K562 (cell line): ENCODE measurements at regions not wholly inside any gene's neighbourhood (a gene's known extent, or its start where the extent isn't known, plus 50 kb on each side); places are given as distances from the start of the nearest gene placed in this dataset.

Experiments
- CC2D1A ChIP-seq: fragments of 450-650 bp; IDR thresholded peaks from 2 replicates; pipeline ENCODE4 v1.6.1; 2017; ENCODE audit warnings: mild to moderate bottlenecking
- CEBPG ChIP-seq, 3 experiments: fragments of 200-800 bp in 1 of 3; sonication (Bioruptor generic) in 1 of 3; sonication (generic) in 1 of 3; formaldehyde crosslinking in 1 of 3; IDR thresholded peaks in 2 of 3; conservative IDR thresholded peaks in 1 of 3; 2 replicates each; pipeline versions ENCODE4 v1.6.1 to v1.8.0; 2016 to 2022; ENCODE audit warnings: missing compliant biosample characterization in 2 of 3, missing genetic modification characterization in 2 of 3, mild to moderate bottlenecking in 1 of 3, missing genetic modification reagents in 1 of 3
- CLOCK ChIP-seq: fragments of 250-450 bp; sonication (Bioruptor Pico); IDR thresholded peaks from 2 replicates; pipeline ENCODE4 v1.4.0; 2020; ENCODE audit warnings: mild to moderate bottlenecking, moderate library complexity, borderline replicate concordance
- EP300 ChIP-seq: IDR thresholded peaks from 2 replicates; pipeline ENCODE4 v1.6.1; 2012; ENCODE audit warnings: low read length, improper control_type of control experiment
- ESRRA ChIP-seq: fragments of 450-650 bp; IDR thresholded peaks from 2 replicates; pipeline ENCODE4 v1.6.1; 2014; ENCODE audit warnings: low read depth, mild to moderate bottlenecking, moderate library complexity, borderline replicate concordance
- ETV6 ChIP-seq, 3 experiments: fragments of 150-350 bp in 1 of 3; sonication (generic) in 1 of 3; formaldehyde crosslinking in 1 of 3; IDR thresholded peaks; 2 replicates each; pipeline versions ENCODE4 v1.6.1 to v1.8.0; 2014 to 2022; ENCODE audit warnings: borderline replicate concordance in 2 of 3, low read depth in 2 of 3, antibody characterized with exemption in 1 of 3, low read length in 1 of 3, mild to moderate bottlenecking in 1 of 3, missing genetic modification reagents in 1 of 3
- GATAD2B ChIP-seq: fragments of 450-650 bp; IDR thresholded peaks from 2 replicates; pipeline ENCODE4 v1.6.1; 2017; ENCODE audit warnings: mild to moderate bottlenecking, borderline replicate concordance
- HOXB6 ChIP-seq: fragments of 250-450 bp; sonication (Bioruptor Pico); IDR thresholded peaks from 2 replicates; pipeline ENCODE4 v1.5.1; 2022; ENCODE audit warnings: mild to moderate bottlenecking, borderline replicate concordance
- JUNB ChIP-seq: fragments of 450-650 bp; formaldehyde crosslinking; conservative IDR thresholded peaks from 2 replicates; pipeline ENCODE4 v1.4.0; 2020; ENCODE audit warnings: mild to moderate bottlenecking
- KLF16 ChIP-seq: IDR thresholded peaks from 2 replicates; pipeline ENCODE4 v1.6.1; 2016; ENCODE audit warnings: antibody characterized with exemption
- NR2C1 ChIP-seq, 2 experiments: fragments of 450-650 bp; IDR thresholded peaks; 2 replicates each; pipeline ENCODE4 v1.6.1; 2017; ENCODE audit warnings: mild to moderate bottlenecking in 2 of 2, antibody characterized with exemption in 1 of 2, inconsistent platforms in 1 of 2, missing compliant biosample characterization in 1 of 2, missing genetic modification characterization in 1 of 2
- SMARCB1 ChIP-seq: IDR thresholded peaks from 2 replicates; pipeline ENCODE4 v1.6.1; 2011; ENCODE audit warnings: improper control_type of control experiment, low read depth; ENCODE audit not compliant: insufficient read length
- SRSF3 ChIP-seq: fragments of 200-400 bp; formaldehyde crosslinking; IDR thresholded peaks from 2 replicates; pipeline ENCODE4 v1.6.1; 2016; ENCODE audit warnings: mild to moderate bottlenecking, low read length, moderate library complexity; ENCODE audit not compliant: insufficient read depth
- TAL1 ChIP-seq: fragments of 450-650 bp; IDR thresholded peaks from 2 replicates; pipeline ENCODE4 v1.6.1; 2016; ENCODE audit warnings: mild to moderate bottlenecking
- ZBTB43 ChIP-seq: sonication (generic); formaldehyde crosslinking; IDR thresholded peaks from 2 replicates; pipeline ENCODE4 v1.8.0; 2023; ENCODE audit warnings: mild to moderate bottlenecking, missing genetic modification reagents
- ZBTB49 ChIP-seq: sonication (generic); formaldehyde crosslinking; IDR thresholded peaks from 2 replicates; pipeline ENCODE4 v1.8.0; 2022; ENCODE audit warnings: missing genetic modification reagents, mild to moderate bottlenecking, borderline replicate concordance
- ZBTB9 ChIP-seq: fragments of 450-650 bp; formaldehyde crosslinking; IDR thresholded peaks from 2 replicates; pipeline ENCODE4 v1.4.0; 2020; ENCODE audit warnings: mild to moderate bottlenecking, moderate library complexity
- ZFPM2 ChIP-seq: fragments of 250-450 bp; sonication (Bioruptor Pico); IDR thresholded peaks from 2 replicates; pipeline ENCODE4 v1.5.1; 2022; ENCODE audit warnings: mild to moderate bottlenecking
- ZNF134 ChIP-seq: fragments of 250-450 bp; sonication (Bioruptor Pico); conservative IDR thresholded peaks from 2 replicates; pipeline ENCODE4 v1.4.0; 2020
- ZNF253 ChIP-seq: fragments of 250-450 bp; sonication (Bioruptor Pico); conservative IDR thresholded peaks from 2 replicates; pipeline ENCODE4 v1.6.1; 2021; ENCODE audit warnings: mild to moderate bottlenecking
- ZZZ3 ChIP-seq: fragments of 450-650 bp; IDR thresholded peaks from 2 replicates; pipeline ENCODE4 v1.6.1; 2016; ENCODE audit warnings: antibody characterized with exemption, mild to moderate bottlenecking, moderate library complexity

GRCh38 chr5:36442352-36442751 lies 140.7 kb upstream of the RANBP3L start (continued):
- TF ChIP-seq CLOCK (peak; percentile 83; the same call in 1 of the 2 replicates), ZNF253 (CRISPR knock-in tag) (no peak), SMARCB1 (no peak), EP300 (peak; percentile 86), ESRRA (peak; percentile 20; the same call in 1 of the 2 replicates), GATAD2B (peak; percentile 77; the same call in 1 of the 2 replicates), TAL1 (peak; percentile 88), JUNB (CRISPR knock-in tag) (no peak), ZFPM2 (no peak), CC2D1A (peak; percentile 58; the same call in 1 of the 2 replicates), ETV6 (IDR thresholded peaks at IDR 0.05; ENCODE audit: borderline replicate concordance in 1 of 2, low read depth in 2 of 2, low read length in 1 of 2) (no peak), ETV6 (CRISPR knock-in tag; IDR thresholded peaks at IDR 0.05; ENCODE audit: borderline replicate concordance) (no peak), ZNF134 (CRISPR knock-in tag) (peak; percentile 45; the same call in 1 of the 2 replicates), ZBTB49 (CRISPR knock-in tag) (no peak), CEBPG (CRISPR knock-in tag; IDR thresholded peaks at IDR 0.05) (no peak), CEBPG (tag; conservative IDR thresholded peaks at IDR 0.05 in 1 of 2, IDR thresholded peaks at IDR 0.05 in 1 of 2) (0 out of 4 replicates have a peak, but pooled peaks of 1 of the 2 experiments have one; percentile 9), ZZZ3 (no peak), SRSF3 (no peak), HOXB6 (CRISPR knock-in tag) (no peak), ZBTB9 (CRISPR knock-in tag) (no peak), NR2C1 (IDR thresholded peaks at IDR 0.05) (no peak), NR2C1 (tag; IDR thresholded peaks at IDR 0.05) (peak; percentile 55), KLF16 (peak; percentile 64; the same call in 1 of the 2 replicates), ZBTB43 (CRISPR knock-in tag) (no peak)
